ENCODE measurements at regions not wholly inside any gene's neighbourhood (a gene's known extent, or its start where the extent isn't known, plus 50 kb on each side); places are given as distances from the start of the nearest gene placed in this dataset.

- TF ChIP-seq TAF1 (IDR thresholded peaks at IDR 0.05; ENCODE audit: borderline replicate concordance, low read depth, low read length) = no peak
- TF ChIP-seq POLR2A (IDR thresholded peaks at IDR 0.05; ENCODE audit: low read depth, low read length) = no peak
Measured at GRCh38 chr3:194946091-194946490, 260.4 kb downstream of the FAM43A start.
